Hepatic stellate cell (primary cell): ENCODE measurements at regions not wholly inside any gene's neighbourhood (a gene's known extent, or its start where the extent isn't known, plus 50 kb on each side); places are given as distances from the start of the nearest gene placed in this dataset.

Experiments used
- DNase-seq: peaks from one replicate; pipeline ENCODE4 v3.0.0; 2011; ENCODE audit warnings: low spot score

GRCh38 chr2:138105358-138105757 is 141.1 kb downstream of the HNMT start:
- DNase-seq = no peak

- DNase-seq = no peak
Measured at GRCh38 chr2:138106606-138107005, 142.3 kb downstream of the HNMT start.

- DNase-seq = no peak
Measured at GRCh38 chr2:138107288-138107687, 143.0 kb downstream of the HNMT start.

- DNase-seq = no peak
Measured at GRCh38 chr2:138110453-138111083, 146.3 kb downstream of the HNMT start.

GRCh38 chr2:138112536-138112935 is 148.3 kb downstream of the HNMT start:
- no peak for DNase-seq

- no peak for DNase-seq
Measured at GRCh38 chr2:138113871-138114525, 149.7 kb downstream of the HNMT start.

GRCh38 chr2:138115666-138116065 is 151.4 kb downstream of the HNMT start:
- no peak for DNase-seq

- DNase-seq = no peak
Measured at GRCh38 chr2:138116456-138116855, 152.2 kb downstream of the HNMT start.

- no peak for DNase-seq
Measured at GRCh38 chr2:138121666-138122661, 157.7 kb downstream of the HNMT start.

- DNase-seq = no peak
Measured at GRCh38 chr2:138122891-138123290, 158.6 kb downstream of the HNMT start.

- DNase-seq = no peak
Measured at GRCh38 chr2:138123741-138124140, 159.5 kb downstream of the HNMT start.

GRCh38 chr2:138124521-138124920 is 160.2 kb downstream of the HNMT start:
- no peak for DNase-seq

- no peak for DNase-seq
Measured at GRCh38 chr2:138125306-138126288, 161.3 kb downstream of the HNMT start.

- no peak for DNase-seq
Measured at GRCh38 chr2:138132108-138132507, 167.8 kb downstream of the HNMT start.

GRCh38 chr2:138137949-138138348 is 173.7 kb downstream of the HNMT start:
- DNase-seq = no peak

- no peak for DNase-seq
Measured at GRCh38 chr2:138147796-138148195, 183.5 kb downstream of the HNMT start.

GRCh38 chr2:138155304-138155703 is 191.0 kb downstream of the HNMT start:
- no peak for DNase-seq

GRCh38 chr2:138157372-138157771 is 193.1 kb downstream of the HNMT start:
- DNase-seq = no peak

- DNase-seq = no peak
Measured at GRCh38 chr2:138170485-138170884, 206.2 kb downstream of the HNMT start.

- no peak for DNase-seq
Measured at GRCh38 chr2:138171244-138171643, 207.0 kb downstream of the HNMT start.

- no peak for DNase-seq
Measured at GRCh38 chr2:138175066-138175465, 210.8 kb downstream of the HNMT start.
